CD4-positive, alpha-beta T cell treated with Interferon gamma for 1 hour (primary cell): ENCODE measurements at regions not wholly inside any gene's neighbourhood (a gene's known extent, or its start where the extent isn't known, plus 50 kb on each side); places are given as distances from the start of the nearest gene placed in this dataset.

Source experiments
- DNase-seq: peaks from one replicate; pipeline ENCODE4 v3.0.0-alpha.2; 2020

DNA sequence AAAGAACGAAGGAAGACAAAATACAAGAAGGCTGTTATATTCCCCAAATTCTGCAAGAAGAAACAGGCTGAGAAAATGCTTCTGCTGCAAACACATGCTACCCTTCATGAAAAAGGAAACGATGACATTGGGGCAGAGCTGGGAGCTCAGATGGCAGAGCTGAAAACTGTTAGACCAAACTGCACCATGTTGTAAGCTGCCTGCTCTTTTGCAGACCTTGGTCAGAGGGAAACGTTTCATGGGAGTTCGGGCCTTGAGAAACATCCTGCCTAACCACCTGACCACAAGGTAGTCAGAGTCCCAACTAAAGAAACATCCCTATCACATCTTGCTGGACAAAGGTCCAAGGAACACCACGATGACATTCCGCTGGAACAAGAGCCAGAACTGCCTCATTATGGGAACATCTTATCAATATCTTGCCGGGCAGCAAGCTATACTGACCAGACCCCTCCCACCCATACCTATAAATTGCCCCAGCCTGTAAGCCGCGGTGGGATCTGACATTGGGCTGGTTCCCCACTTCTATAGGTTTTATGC is 110.7 kb upstream of the CTSC start:
- no peak for DNase-seq

- DNase-seq: no peak
Observed at GRCh38 chr11:88447281-88447680, 109.7 kb upstream of the CTSC start.

GRCh38 chr11:88439356-88439755 is 101.8 kb upstream of the CTSC start:
- no peak for DNase-seq

- DNase-seq: no peak
Observed at GRCh38 chr11:88438721-88439120, 101.2 kb upstream of the CTSC start.

GRCh38 chr11:88435415-88435814 is 97.9 kb upstream of the CTSC start:
- no peak for DNase-seq

DNA sequence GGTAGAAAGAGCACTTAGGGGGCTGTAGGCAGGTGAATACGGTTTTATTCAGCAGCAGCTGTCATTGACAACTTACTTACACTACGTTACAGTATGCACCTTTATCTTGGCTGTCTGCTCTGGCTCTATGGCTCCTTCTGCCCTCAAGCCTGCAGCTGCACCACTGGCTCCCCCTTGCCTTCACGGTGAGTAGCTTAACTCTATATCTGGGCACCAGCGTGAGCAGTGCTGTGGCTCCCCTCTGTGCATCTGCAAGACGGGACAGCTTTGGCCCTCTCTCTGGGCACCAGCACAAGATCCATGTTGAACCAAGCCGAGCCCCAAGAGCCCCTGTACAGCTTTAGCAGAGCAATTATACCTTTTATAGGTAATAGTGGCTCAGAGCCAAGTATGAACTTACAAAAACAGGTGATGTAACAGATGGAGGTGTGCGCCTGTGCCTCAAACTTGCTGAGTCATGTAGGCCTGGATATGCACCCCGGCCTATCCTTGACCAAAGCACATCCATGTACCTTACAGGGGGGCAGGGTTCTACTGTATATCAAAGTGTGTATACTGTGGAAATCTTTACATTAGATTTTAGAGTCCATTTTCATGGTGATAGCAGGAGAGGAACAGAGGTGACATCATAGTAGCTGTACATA is 96.9 kb upstream of the CTSC start:
- no peak for DNase-seq

GRCh38 chr11:88433536-88434230 is 96.1 kb upstream of the CTSC start:
- DNase-seq: no peak

DNA sequence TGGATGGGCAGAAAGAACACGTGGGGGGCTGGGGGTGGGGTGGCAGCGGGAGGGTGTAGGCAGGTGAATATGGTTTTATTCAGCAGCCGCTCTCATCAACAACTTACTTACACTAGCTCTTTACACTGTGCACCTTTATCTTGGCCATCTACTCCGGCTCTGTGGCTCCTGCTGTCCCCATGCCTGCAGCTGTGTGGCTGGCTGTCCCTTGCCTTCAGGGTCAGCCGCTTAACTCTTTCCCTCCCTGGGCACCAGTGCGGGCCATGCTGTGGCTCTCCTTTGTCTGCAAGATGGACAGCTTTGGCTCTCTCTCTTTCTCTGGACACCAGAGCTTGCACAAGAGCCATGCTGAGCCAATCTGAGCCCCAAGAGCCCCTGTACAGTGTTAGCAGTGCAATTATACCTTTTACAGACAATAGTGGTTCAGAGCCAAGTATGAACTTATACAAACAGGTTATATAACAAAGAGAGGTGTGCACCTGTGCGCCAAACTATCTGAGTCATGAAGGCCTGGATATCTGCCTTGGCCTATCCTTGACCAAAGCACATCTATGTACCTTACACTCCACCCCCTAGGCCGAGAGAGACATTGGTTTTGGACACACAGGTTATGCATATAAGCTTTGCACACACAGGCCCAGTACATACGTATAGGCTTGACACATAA is 94.3 kb upstream of the CTSC start:
- no peak for DNase-seq

- no peak for DNase-seq
Observed at GRCh38 chr11:88428959-88429358, 91.4 kb upstream of the CTSC start.

- no peak for DNase-seq
Observed at GRCh38 chr11:88427719-88428118, 90.2 kb upstream of the CTSC start.

GRCh38 chr11:88424881-88425280 is 87.3 kb upstream of the CTSC start:
- DNase-seq: no peak

DNA sequence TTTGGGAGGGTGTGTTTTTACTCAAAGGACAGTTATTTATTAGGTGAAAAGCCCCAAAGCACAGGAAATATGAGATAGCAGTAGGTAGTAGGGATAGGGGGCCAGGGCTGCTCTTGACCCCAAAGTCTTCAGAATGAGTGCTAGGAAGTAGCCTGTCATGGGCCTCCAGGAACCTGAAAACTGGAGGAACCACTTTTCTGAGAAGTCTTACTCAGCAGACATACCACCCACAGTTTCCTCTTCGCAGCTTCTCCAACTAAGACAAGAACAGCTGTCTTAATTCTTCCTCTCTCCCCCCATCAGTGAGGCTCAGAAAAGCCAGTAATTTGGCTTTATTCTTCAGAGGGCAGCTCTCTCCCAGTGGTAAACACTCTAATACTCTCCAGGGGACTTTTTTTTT is 84.0 kb upstream of the CTSC start:
- peak; percentile 10 for DNase-seq

GRCh38 chr11:88420165-88420791 is 82.7 kb upstream of the CTSC start:
- DNase-seq: no peak

DNA sequence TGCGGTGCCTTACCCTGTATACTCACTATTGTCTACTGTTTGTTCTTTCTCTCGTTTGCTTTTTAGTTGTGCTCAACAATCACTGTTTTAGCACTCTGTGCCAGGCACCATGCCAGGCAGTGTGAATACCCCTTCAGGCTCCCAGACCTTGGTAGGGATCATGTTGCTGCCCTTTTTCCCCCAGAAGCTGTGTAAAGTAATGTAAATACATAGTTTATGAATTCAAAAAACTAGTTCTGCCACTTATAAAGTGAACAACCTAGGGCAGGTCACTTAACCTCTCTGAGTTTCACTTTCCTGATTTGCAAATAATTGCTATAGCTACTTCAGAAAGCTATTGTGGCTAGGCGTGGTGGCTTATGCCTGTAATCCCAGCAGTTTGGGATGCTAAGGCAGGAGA is 81.0 kb upstream of the CTSC start:
- DNase-seq: no peak

GRCh38 chr11:88415495-88415894 is 78.0 kb upstream of the CTSC start:
- DNase-seq: no peak

DNA sequence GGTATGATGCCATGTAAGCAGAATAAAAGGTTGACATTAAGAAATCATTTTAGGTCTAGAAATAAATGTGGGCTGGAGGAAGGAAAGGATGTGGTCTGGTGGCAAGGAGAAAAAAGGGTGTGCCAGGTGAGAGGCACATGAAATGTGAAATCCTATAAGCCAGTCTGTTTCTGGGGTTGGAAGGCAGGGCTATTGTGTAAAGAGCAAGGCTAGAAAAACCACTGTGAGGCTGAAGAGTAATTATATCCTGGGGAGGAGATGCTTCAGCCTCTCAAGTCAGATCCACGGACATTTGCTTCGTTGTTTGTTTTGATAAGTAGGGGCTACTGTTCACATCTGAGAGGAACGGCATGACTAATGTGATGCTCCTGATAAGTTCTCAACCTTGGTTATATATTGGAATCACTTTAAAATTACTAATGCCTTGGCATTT is 77.5 kb upstream of the CTSC start:
- no peak for DNase-seq

- DNase-seq: no peak
Observed at GRCh38 chr11:88414385-88414861, 76.9 kb upstream of the CTSC start.

DNA sequence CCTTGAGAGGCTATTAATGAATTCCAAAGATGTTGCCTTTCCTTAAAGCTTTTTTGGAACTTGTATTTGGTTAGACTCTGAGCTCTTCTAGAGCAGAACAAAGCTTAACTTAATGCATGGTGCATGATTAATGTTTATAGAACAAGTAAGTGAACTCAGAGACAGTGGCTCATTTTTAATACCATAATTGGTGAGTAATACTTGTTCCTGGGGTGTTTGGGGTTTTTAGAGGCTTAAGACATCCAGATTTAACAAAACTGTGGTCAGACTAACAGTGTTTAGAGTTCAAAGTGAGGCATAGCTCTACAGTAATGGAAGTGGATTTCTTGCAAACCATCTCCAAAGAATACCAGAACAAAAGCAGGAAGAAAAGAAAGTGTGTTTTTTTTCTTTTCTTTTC is 73.7 kb upstream of the CTSC start:
- DNase-seq: no peak

GRCh38 chr11:88410656-88411055 is 73.1 kb upstream of the CTSC start:
- no peak for DNase-seq

DNA sequence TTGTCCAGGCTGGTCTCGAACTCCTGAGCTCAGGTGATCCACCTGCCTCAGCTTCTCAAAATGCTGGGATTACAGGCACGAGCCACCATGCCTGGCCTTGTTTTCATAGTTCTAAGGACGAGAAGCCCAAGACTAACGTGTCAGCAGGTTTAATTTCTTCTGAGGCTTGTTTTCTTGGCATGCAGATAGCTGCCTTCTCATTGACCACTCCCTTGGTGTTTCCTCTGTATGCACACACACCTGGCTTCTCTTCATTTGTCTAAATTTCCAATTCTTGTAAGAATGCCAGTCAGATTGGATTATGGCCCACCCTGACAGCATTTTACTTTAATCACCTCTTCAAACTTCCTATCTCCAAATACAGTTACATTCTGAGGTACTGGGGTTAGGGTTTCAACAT is 72.5 kb upstream of the CTSC start:
- DNase-seq: no peak

- no peak for DNase-seq
Observed at GRCh38 chr11:88406876-88407275, 69.3 kb upstream of the CTSC start.

DNA sequence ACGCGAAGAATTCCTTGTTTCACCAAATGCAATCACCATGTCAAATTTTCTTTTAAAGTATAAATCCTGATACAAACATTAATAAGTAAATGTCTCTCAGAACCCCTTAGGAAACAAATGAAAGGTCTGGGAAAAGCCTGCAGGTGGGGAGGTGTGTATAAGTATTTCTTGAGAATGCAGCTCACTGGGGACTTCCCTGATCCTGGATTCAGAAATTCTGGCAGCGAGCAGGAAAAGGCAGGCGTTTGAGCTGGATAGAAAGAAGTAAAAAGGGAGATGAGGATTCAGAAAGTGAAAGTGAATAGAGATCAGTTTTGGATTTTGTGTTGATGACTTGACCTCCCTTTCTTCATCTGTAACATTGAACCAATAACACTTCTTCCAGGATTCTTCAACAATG is 68.3 kb upstream of the CTSC start:
- DNase-seq: no peak

DNA sequence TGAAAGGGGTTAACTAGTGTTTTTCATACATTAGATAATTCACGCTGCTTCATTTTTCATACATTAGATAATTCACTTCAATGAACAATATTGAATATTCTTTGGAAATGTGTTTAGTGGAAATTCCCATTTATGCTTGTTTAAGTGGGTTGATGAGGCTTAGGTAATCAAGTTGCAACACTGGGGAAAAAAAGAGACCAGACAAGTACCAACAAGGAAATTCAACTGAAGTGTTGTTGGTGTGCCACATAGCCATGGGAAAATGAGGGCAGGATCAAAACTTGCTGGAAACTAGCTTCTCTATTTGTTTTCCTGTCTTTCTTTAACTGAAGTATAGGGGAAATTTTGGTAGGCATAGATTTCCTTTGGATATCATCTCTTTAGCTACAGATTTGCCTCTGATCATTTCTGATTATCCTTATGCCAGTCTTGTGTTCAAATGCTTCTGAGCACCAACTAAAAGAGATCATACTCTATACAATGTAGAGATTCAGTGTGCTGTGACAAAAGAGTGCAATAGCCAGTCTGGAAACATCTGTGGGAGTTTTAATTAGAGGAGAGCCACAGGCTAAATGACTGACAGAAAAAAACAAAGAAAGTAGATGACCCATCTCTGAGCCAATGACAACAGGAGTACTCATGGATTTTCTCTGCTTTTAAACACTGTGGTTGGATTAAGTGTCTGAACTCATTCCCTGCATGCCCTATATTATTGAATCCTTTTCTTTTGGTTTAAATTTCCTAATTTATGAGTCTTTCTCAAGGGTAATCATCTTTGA is 67.6 kb upstream of the CTSC start:
- DNase-seq: no peak
